Esophagus (tissue), 2 donors: ENCODE measurements at regions not wholly inside any gene's neighbourhood (a gene's known extent, or its start where the extent isn't known, plus 50 kb on each side); places are given as distances from the start of the nearest gene placed in this dataset.

Source experiments
- H3K27ac ChIP-seq, 2 donors: one replicate each; pipeline ENCODE4 v1.5.1; 2013; ENCODE audit warnings: low read depth in 2 of 2, mild to moderate bottlenecking in 2 of 2, inconsistent platforms in 1 of 2, low read length in 1 of 2, moderate library complexity in 1 of 2
- H3K27me3 ChIP-seq, 2 donors: one replicate each; pipeline ENCODE4 v1.6.1; 2013; ENCODE audit warnings: low read length in 2 of 2, control low read depth in 1 of 2, mild to moderate bottlenecking in 1 of 2; ENCODE audit not compliant: insufficient read depth in 2 of 2, control insufficient read depth in 1 of 2
- H3K36me3 ChIP-seq, 2 donors: one replicate each; pipeline ENCODE4 v1.6.1; 2013; ENCODE audit warnings: low read length in 1 of 2; ENCODE audit not compliant: control insufficient read depth in 2 of 2, insufficient read depth in 2 of 2
- H3K4me1 ChIP-seq, 2 donors: one replicate each; pipeline ENCODE4 v1.6.1; 2013; ENCODE audit warnings: low read length in 1 of 2; ENCODE audit not compliant: control insufficient read depth in 2 of 2, insufficient read depth in 2 of 2
- H3K4me3 ChIP-seq, 2 donors: one replicate each; pipeline ENCODE4 v1.5.1; 2013; ENCODE audit warnings: low read length in 2 of 2, mild to moderate bottlenecking in 2 of 2, low read depth in 1 of 2, moderate library complexity in 1 of 2
- H3K9me3 ChIP-seq, 2 donors: one replicate each; pipeline ENCODE4 v1.6.1; 2013; ENCODE audit warnings: mild to moderate bottlenecking in 2 of 2, low read depth in 1 of 2, low read length in 1 of 2, moderate library complexity in 1 of 2; ENCODE audit not compliant: control insufficient read depth in 2 of 2, insufficient read depth in 1 of 2
- WGBS, 2 donors: extraction: QIAGEN DNeasy Blood & Tissue Kit; methylation state at CpG; one replicate each; pipeline ENCODE4 v1.1.7; 2013; 5-methylcytosine and 5-hydroxymethylcytosine counted together
- donor health status: healthy with polysubstance abuse.
- donor health status: Bipolar disorder and iron deficiency.

- H3K4me3 ChIP-seq = no peak overlapping the region
- H3K36me3 ChIP-seq = no peaks in the 10 kb centered on the region
- H3K4me1 ChIP-seq = no peaks in the 10 kb centered on the region
- H3K27ac ChIP-seq = no peak overlapping the region
- no peaks in the 10 kb centered on the region for H3K27me3 ChIP-seq
- no peaks in the 10 kb centered on the region for H3K9me3 ChIP-seq
Measured at GRCh38 chr4:37745946-37746345, 59.8 kb upstream of the RELL1 start.

- Histone ChIP-seq H3K4me1 (no peaks in the 10 kb centered on the region), H3K9me3 (no peaks in the 10 kb centered on the region)
- WGBS, 2 donors = 41 to 69% methylated on average over 1 of the region's 1 CpG
Measured at GRCh38 chr4:37742149-37742548, 56.0 kb upstream of the RELL1 start.

GRCh38 chr4:37741564-37741963 lies 55.4 kb upstream of the RELL1 start:
- Histone ChIP-seq H3K4me3 (no peak overlapping the region), H3K27ac (no peak overlapping the region), H3K4me1 (no peaks in the 10 kb centered on the region), H3K9me3 (no peaks in the 10 kb centered on the region), H3K36me3 (no peaks in the 10 kb centered on the region), H3K27me3 (no peaks in the 10 kb centered on the region)
- 94 to 97% methylated on average over 4 of the region's 4 CpGs for WGBS, 2 donors

More at GRCh38 chr4:37742149-37742548, 56.0 kb upstream of the RELL1 start:
- Histone ChIP-seq H3K36me3 (no peaks in the 10 kb centered on the region), H3K4me3 (no peak overlapping the region), H3K27me3 (no peaks in the 10 kb centered on the region), H3K27ac (no peak overlapping the region)

GRCh38 chr4:37740546-37740945 lies 54.4 kb upstream of the RELL1 start:
- H3K36me3 ChIP-seq = no peaks in the 10 kb centered on the region
- H3K27me3 ChIP-seq = no peaks in the 10 kb centered on the region
- H3K4me1 ChIP-seq = no peaks in the 10 kb centered on the region
- H3K4me3 ChIP-seq = no peak overlapping the region
- WGBS, 2 donors = 49 to 54% methylated on average over 5 of the region's 5 CpGs
- no peak overlapping the region for H3K27ac ChIP-seq
- H3K9me3 ChIP-seq = no peaks in the 10 kb centered on the region

GRCh38 chr4:37737466-37737865 lies 51.3 kb upstream of the RELL1 start:
- Histone ChIP-seq H3K27me3 (no peaks in the 10 kb centered on the region), H3K36me3 (no peaks in the 10 kb centered on the region), H3K4me3 (no peak overlapping the region), H3K9me3 (no peaks in the 10 kb centered on the region), H3K4me1 (no peaks in the 10 kb centered on the region), H3K27ac (no peak overlapping the region)
- WGBS, 2 donors = 77 to 90% methylated on average over 4 of the region's 4 CpGs
